ENCODE measurements at regions not wholly inside any gene's neighbourhood (a gene's known extent, or its start where the extent isn't known, plus 50 kb on each side); places are given as distances from the start of the nearest gene placed in this dataset.

DNA sequence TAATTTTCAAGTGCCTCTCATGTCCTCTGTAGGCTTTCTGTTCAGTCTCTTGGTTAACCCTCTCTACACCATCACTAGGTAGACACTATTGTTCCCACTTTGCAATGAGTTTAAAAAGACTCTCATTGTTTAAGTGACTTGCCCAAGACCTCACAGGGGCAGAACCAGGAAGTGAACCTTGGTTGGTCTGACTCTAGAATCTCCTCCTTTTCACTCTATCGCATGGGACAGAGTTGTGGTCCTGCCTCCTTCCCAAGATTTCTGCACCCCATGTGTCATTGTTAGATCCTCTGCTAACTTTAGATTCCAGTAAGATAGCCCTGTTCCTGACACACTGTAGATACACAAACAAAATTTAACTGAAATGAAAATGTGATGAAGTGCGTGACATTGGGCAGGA is 481.7 kb upstream of the USP24 start:
- TF ChIP-seq POLR2AphosphoS5 (IDR thresholded peaks at IDR 0.05) = no peak
- no peak for TF ChIP-seq CTCF (IDR thresholded peaks at IDR 0.05)
- TF ChIP-seq POLR2A (IDR thresholded peaks at IDR 0.05) = no peak
- no peak for TF ChIP-seq EP300 (IDR thresholded peaks at IDR 0.05)

Measured in suprapubic skin (tissue), 4 donors.